ENCODE measurements at regions not wholly inside any gene's neighbourhood (a gene's known extent, or its start where the extent isn't known, plus 50 kb on each side); places are given as distances from the start of the nearest gene placed in this dataset.
"Not testable (repeated sequence)": the region's sequence is repeated elsewhere in the genome, so short reads cannot be mapped to it uniquely, and the experiment has no call there.

DNA sequence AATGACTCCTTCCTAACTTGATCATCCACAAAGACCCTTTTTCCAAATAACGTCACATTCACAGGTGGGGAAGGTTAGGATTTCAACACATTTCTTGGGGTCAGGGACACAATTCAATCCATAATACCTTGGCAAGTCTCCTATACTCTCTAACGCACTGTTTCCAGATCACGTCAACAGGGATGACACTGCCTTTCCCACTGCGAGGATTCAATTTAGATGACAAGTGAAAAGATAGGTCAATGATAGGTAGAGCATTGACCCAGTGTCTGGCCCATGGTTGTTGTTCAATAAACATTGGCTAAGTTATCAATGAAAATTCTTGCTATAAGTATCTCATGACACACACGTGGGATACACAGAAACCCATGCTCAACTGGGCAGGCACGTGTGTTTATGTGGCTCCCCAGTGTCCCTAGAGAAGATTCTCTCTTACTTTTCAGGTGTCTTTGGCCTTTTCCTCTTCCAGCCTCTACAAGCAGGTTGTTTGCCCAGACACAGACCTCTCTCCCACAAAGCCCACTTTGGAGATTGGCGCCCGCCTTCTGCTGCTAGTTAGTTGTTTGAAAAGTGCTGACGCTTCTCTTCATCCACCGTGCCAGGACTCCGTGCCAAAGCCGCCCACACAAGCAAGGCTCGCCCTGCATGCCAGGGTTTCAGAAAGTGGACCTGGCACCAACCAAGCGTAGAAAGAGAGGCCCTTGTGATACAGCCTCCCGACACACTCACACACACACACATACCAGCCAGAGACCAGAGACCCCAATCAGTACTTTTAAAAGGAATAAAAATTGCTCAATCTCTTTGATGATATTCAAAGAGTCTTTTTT, 594.5 kb downstream of the BNC2 start:
- no peak for DNase-seq (ENCODE audit: low read depth in 3 of 3)

DNA sequence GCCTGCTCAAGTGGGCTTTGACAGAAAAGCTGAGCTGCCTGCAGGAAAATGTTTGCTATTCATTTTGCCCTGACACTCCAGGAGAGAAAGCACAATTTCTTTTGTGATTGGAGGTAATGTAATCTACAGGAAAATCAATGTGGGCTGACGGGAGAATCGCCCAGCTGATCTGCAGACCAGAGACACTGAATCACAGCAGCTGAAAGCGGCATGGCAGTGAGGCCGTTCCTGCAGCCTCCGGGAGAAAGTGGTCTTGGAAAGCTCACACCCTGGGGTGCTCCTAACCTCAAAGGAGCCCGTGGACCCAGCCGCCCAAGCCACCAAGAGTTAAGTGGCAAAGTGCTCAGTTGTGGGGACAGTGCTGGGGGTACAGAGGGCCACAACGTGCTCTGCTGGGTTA, 593.6 kb downstream of the BNC2 start:
- DNase-seq (ENCODE audit: low read depth in 3 of 3) = no peak

DNA sequence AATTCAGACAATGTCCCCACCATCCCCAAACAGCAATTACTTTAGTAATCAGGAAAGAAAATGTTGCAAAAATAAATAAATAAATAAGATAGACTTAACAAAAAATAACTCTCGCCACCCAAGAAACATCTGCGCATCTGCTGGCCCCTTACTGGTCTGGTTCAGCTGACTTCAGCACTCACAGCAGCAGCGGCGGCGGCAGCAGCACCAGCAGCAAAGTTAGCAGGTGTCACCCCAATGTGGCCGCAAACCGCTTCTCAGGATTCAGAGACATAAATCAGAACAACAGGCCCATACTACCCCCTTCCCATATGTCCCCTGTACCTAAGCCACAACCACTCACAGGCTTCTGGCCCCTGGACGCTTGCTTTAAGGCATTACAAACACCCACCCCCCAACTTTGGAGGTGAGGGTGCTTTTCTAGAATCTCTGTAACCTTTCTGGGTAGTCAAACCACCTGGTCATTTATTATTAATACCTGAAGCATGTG, 593.0 kb downstream of the BNC2 start:
- DNase-seq (ENCODE audit: low read depth in 3 of 3) = no peak

DNA sequence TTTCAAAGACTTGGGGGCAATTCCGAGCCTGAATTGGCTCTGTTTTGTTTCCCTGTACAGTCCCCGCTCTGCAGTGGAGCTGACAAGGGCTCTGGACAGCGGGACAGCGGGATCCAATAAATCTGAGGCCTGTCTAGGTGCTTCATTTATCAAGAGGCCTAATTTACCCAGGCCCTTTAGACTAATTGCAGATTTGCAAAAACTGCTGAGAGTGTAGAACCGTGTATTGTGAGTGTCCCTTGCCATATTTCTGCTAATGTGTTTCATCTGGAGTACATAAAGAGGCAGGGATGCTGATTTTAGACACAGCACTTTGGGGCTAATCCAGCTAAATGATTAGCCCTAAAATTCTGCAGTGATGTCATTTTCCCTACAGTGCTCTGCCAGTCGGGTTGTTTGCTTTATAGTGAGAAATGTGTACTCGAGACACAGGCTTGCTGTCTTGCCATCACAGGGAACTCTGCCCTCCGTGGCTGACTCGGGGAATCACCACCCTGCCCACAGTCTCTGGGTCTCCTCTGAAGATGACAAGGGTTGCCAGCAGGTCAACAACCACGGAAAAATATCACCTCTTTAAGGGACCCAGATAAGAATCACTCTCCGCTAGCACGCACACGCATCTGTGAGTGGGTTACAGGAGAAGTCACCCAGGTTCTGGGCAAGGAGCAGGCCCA, 592.0 kb downstream of the BNC2 start:
- no peak for DNase-seq (ENCODE audit: low read depth in 3 of 3)

DNA sequence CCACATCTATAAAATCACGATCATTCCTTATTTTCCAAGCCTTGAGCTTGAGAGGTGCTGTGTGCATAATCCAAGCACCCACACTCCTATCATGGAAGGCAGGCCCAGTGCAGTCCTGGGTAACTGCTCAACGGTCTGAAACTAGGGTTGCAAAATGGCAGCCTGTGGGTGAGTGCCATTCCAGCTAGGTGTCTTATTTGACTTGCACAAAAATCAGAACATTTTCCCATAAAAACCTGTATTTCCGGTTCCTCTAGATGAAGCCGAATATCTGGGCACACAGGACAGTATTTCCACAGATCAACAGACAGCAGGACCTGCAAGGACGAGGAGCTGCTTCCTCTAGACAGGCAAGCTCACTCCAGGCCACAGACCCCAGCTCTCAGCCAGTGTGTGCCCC, 588.8 kb downstream of the BNC2 start:
- no peak for DNase-seq (ENCODE audit: low read depth in 3 of 3)

DNA sequence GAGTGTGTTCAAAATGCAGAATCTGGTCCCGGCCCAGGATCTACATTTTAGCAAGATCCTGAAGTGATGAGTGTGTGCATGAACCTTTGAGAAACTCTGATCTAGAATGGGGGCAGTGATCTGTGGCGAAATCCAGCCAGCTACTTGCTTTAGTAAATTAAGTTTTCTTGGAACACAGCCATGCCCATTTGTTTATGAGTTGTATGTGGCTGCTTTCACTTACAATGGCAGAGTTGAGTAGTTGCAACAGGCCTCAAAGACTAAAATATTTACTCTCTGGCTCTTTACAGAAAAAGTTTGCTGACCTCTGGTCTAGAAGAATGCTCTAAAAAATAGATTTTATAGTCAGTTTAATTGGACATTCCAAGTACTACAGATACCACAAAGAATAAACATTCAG, 588.3 kb downstream of the BNC2 start:
- no peak for DNase-seq (ENCODE audit: low read depth in 3 of 3)

DNA sequence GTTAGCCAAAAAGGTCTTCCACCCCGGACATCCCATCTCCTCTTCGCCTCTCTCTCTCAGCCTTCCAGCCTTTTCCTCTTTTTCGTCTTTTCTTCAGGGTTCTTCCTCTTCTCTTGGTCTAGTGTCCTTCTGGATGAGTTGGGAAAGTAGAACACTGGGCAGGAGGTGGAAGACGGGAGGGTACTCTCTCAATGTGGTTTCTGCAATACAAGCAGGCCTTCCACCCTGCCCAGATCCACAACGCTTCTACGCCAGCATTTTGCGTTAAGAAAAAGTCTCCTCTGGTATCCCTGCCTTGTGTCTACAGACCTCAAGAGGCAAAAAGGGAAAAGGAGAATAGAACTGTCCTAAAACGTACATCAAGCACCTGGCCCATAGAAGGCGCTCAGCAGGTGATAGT, 587.8 kb downstream of the BNC2 start:
- no peak for DNase-seq (ENCODE audit: low read depth in 3 of 3)

DNA sequence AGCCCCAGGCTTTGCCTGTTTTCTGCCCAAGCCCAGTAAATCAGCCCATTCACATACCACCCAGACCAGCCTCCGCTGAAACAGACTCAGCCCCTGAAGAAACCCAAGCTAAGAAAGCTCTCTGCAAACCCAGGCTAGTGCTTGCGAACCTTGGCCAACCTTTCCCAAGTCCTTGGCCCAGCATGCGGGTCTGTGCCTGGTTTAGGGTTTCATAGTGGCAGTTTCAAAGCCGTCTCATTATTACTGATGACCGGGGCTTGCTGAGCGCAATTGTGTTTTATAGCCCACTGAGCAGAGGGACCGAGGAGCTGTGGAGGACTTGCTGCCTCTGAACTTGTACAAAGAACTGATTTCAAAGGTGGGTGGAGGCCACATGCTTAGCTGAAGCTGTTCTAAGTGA, 584.3 kb downstream of the BNC2 start:
- DNase-seq (ENCODE audit: low read depth in 3 of 3) = no peak

DNA sequence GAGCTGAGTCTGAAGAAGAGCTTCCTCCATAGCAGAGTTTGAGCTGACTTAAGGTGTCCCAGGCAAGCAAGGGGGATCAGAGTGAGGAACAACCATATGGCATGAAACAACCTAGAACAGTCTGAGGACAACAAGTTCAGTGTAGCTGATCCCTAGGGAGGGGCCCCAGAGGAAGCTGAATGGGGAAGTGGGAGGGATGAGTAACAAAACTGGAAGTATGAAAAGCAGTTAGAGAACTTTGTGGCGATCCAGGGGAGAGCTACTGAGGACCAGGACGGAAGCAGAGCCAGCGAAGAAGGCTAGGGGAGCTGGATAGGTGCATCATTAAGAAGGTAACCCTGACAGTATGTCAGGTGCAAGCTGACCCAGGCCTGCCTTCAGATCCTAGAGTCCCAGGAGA, 580.8 kb downstream of the BNC2 start:
- DNase-seq (ENCODE audit: low read depth in 3 of 3) = no peak

DNA sequence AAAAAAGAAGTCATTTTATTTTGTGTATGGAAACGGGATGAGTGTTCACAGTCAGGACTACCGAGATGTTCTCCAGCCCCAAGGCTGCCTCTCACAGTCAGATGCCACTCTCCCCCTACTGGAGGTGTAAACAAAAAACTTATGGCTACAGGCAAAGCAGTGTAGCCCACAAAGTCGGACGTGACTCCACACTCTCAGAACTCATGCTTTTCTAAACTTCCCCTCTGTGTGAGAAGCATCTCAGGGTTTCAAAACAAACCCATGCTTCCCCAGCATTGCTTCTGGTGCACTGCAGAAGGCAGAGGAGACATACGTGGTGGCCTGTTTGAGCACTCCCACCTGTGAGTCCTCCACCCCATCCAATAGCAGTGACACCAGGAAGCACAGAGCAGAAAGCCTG, 580.3 kb downstream of the BNC2 start:
- DNase-seq (ENCODE audit: low read depth in 3 of 3) = no peak

DNA sequence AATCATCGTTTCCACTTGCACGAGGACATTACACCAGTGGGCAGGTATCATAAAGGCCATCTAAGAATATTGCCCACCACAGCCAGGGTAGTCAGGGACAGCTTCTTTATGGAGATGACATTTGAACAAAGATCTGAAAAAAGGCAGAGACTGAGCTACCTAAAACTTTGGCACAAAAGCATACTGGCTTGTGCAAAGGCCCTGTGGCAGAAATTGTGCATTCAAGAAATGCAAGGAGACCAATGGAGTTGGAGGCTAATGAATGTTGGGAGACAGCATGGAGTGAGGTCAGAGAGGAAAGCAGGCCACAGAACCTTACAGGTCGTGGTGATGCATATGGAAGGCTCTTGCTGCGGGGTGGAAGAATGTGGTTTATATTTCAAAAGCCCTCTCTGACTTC, 578.5 kb downstream of the BNC2 start:
- DNase-seq (ENCODE audit: low read depth in 3 of 3) = no peak

DNA sequence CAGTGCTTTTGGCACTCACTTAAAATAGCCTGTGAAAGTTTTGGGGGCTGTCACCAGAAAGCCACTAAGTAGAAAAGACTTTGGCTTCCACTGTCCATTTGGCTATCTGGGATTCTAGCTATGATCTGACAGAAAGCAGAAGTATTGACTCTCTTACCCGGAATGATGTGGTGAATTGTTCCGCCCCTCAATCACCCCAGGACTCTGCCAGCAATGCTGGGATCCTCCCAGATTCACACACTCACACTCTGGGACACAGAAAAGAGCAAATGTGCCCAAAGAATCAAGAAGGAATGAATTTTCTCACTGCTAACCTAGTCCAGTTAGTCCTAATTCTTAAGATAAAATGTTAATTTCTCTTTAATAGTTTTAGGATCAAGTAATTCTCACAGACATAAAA, 576.9 kb downstream of the BNC2 start:
- no peak for DNase-seq (ENCODE audit: low read depth in 3 of 3)

DNA sequence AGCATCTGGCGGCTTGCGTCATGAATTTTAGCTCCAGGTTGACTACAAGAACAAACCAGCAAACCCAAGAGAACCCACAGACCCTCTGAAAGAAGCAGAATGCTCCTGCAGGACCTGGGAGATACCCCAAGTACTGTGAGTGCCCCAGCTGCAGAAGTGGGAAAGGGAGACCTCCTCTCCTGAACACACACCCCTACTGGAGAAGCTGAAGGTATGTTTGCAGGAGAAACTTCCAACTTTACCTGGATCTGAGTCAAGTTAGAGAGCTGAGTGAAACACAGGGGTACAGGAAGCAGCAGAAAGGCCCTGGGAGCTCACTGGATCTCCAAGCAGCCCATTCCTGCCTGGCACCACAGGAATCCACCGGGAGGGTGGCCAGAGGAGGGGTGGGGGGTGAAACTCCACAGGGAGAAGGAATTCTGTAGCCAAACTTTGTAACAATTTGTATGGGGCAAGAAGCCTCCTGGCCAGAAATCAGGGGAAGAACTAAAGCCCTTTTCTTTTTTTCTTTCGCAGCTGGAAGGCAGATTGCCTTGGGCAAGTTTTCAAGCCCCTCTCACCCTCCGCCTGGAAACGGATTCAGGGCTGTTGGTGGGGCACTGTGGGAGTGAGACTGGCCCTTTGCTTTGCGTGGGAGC, 576.2 kb downstream of the BNC2 start:
- no peak for DNase-seq (ENCODE audit: low read depth in 3 of 3)

DNA sequence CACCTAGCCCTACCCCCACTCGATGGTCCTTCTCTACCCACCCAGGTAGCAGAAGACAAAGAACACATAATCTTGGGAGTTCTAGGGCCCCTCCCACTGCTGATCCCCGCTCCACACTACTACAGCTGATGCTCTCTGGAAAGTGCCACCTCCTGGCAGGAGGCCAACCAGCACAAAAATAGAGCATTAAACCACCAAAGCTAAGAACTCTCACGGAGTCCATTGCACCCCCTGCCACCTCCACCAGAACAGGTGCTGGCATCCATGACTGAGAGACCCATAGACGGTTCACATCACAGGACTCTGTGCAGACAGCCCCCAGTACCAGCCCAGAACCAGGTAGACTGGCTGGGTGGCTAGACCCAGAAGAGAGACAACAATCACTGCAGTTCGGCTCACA, 575.5 kb downstream of the BNC2 start:
- DNase-seq (ENCODE audit: low read depth in 3 of 3) = not testable (repeated sequence)

DNA sequence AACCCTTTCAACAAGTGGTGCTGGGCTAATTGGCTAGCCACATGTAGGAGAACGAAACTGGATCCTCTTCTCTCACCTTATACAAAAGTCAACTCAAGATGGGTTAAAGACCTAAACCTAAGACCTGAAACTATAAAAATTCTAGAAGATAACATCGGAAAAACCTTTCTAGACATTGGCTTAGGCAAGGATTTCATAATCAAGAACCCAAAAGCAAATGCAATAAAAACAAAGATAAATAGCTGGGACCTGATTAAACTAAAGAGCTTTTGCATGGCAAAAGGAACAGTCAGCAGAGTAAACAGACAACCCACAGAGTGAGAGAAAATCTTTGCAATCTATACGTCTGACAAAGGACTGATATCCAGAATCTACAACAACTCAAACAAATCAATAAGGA, 571.1 kb downstream of the BNC2 start:
- DNase-seq (ENCODE audit: low read depth in 3 of 3) = not testable (repeated sequence)

DNA sequence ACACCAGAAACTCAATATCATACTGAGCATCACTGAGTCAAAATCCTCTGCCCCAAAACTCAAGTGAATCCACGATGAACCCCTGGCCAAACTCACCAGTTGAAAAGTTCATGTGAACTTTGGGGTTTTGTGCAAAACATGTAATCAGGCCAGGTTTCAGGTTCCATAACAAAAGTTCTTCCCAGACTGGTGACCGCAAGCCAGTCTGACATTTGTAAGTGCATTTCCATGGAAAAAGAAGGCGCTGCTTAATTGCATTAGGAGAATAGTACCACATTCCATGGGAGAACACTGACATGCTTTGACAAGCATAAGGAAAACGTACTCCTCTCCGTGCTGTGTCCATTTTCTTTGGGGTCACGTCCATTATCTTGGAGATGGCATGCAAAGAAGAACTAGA, 567.0 kb downstream of the BNC2 start:
- no peak for DNase-seq (ENCODE audit: low read depth in 3 of 3)

DNA sequence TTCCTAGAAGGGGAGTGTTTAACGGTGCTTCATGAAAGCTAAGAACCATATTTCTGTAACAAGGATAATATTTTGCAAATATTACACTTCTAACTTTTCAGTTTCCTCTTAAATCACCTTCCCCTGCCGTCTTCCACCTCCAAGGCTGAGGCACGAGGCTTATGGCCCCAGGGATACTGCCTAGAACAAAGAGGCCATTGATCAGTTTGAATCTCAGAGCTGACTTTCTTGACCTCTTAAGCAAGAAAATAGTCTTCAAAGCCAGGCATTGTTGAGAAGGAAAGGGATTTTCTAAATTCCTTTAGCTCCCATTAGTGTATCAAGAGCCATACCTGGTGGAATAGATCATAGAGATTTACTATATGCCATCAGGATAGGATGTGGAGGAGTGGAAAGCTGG, 566.2 kb downstream of the BNC2 start:
- no peak for DNase-seq (ENCODE audit: low read depth in 3 of 3)

DNA sequence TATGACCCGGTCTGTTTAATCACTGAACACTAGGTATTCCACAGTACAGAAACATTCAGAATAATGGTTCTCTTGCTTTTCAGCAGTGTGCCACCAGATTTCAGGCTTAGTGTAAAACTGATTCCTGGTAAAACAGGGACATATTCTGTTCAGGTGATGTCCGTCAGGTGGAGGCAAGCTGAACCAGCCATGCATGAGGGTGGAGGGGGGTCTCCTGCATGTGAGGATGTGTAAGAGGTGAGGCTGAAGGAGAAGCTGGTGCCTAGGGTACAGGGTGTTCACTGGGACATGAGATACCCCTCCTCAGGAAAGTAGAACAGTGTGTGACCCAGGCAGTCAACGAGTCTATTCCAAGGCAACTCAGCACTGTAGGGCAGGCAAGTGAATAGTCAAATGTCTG, 563.9 kb downstream of the BNC2 start:
- no peak for DNase-seq (ENCODE audit: low read depth in 3 of 3)

DNA sequence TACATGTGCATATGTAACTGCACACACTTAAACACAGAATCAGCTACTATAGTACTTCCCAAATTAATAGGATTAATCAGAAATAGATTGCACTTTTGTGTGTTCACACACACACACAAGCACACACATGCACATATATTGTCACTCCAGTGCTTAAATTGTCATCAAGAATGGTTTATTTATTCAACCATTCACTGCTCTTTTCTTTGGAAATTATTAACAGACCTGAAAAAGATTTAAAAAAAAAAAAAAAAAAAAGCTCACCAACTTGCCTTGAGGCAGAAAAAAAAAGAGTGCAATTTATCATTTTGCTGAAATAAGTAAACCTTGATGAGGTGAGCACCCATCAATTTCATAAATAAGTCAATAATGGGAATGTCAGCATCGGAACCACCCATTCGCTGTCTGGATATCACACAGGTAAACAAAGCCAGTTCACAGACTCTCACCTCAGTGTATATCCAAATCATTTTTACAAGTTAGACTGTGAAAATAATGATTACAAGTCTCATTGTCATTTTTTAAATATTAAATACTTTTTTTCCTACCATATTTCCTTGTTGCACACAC, 562.8 kb downstream of the BNC2 start:
- no peak for DNase-seq (ENCODE audit: low read depth in 3 of 3)

DNA sequence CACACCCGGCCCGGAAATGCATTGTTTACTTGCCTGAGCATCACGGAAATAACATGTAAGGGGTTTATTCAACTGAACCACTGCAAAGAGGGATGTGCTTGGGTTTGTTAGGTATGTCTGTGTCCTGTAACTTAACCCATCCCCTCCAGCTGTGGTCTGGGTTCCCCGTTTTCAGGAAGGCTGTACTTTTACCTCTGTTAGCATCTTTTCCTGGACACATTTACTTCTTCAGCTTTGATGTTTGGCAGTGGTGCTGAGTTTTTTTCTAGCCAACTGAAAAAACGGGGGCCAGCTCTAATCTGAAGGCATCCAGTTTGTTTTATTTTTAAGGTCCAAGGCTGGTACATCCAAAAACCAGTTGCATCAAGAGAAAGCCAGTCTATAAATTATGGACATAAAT, 561.8 kb downstream of the BNC2 start:
- DNase-seq (ENCODE audit: low read depth in 3 of 3) = no peak

DNA sequence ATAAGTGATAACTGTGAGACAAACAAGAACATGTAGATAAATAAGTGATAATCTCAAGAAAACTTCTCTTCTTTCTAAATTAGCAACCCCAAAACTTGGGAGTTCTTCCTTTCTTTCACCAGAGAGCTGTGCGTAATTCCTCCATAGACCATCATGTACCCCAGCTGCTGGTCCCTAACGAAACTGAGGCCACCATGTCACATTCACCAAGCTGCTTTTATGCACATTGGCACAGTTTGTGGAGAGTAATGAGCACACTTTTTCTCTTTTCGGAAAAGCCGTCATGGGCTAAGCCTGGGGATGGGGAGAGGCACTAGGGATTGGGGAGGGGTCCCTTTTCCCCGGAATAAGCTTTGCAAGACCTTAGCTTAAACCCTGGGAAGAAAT, 561.4 kb downstream of the BNC2 start:
- no peak for DNase-seq (ENCODE audit: low read depth in 3 of 3)

DNA sequence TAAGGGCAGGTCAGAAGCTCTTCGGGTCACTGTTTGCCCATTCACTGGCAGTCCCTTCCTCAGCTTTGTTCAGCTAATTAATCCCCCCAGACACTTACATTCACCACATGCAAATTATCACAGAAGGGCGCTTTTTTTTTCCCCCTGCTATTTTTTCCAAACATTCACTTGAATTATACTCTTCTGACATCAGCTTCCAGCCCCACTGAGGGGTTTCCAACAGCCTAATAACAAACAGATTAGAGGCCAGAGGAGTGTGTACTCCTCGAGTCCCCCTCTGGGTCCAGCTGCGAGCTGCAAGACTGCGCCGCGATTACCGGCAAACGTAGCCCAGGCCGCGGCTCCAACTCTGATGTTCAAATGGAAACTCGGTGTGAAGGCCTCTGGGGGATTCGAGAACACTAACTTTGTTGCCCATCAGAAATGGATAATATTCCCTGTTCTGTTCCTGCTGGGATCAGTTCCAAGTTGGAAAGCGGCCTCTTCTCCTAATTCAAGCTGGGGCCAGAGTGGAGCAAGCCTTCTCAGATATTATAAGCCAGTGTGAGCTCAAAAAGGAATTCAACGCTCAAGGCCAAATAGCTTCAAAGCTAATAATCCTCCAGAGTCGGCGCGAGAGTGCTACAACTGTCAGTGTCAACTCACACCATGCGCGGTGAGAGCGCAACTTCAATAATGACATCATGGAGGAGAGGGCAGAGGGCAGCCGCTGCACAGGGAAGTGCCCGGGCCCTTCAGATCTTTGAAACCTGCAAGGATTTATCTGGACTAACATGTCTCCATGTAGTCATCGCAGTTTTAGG, 560.8 kb downstream of the BNC2 start:
- DNase-seq (ENCODE audit: low read depth in 3 of 3) = no peak

All from stimulated activated CD4-positive, alpha-beta T cell treated with anti-CD3 and anti-CD28 coated beads, TNF-alpha, amount 100 ng/mL, for 48 hours (primary cell).